Ovary (tissue), 7 donors: ENCODE measurements at regions not wholly inside any gene's neighbourhood (a gene's known extent, or its start where the extent isn't known, plus 50 kb on each side); places are given as distances from the start of the nearest gene placed in this dataset.

Experiments
- DNase-seq, 5 donors: peaks; one replicate each; pipeline ENCODE4 v3.0.0-alpha.2; 2019 to 2020
- H3K27ac ChIP-seq, 2 donors: fragments of 200-600 bp; one replicate each; pipeline versions ENCODE4 v1.5.1 to v1.8.0; 2019 to 2022
- H3K27me3 ChIP-seq: fragments of 200-600 bp; one replicate; pipeline ENCODE4 v1.8.0; 2022
- H3K36me3 ChIP-seq: fragments of 200-600 bp; sonication (generic); one replicate; pipeline ENCODE4 v1.5.1; 2019
- H3K4me1 ChIP-seq: one replicate; pipeline ENCODE4 v1.8.1; 2013; ENCODE audit warnings: mild to moderate bottlenecking, moderate library complexity; ENCODE audit not compliant: insufficient read depth
- H3K4me3 ChIP-seq: fragments of 200-600 bp; sonication (generic); one replicate; pipeline ENCODE4 v1.5.1; 2017
- H3K9me3 ChIP-seq, 2 donors: fragments of 200-600 bp in 1 of 2; sonication (generic) in 1 of 2; one replicate each; pipeline versions ENCODE4 v1.5.1 to v1.8.1; 2013 to 2019; ENCODE audit warnings: mild to moderate bottlenecking in 1 of 2, moderate library complexity in 1 of 2
- CTCF ChIP-seq, 3 donors: fragments of 450-650 bp in 2 of 3; fragments of 200-600 bp in 1 of 3; IDR thresholded peaks; one replicate each; pipeline versions ENCODE4 v1.5.1 to v1.8.0; 2016 to 2022; ENCODE audit warnings: antibody characterized with exemption in 3 of 3, mild to moderate bottlenecking in 1 of 3
- EP300 ChIP-seq: sonication (generic); formaldehyde crosslinking; IDR thresholded peaks from one replicate; pipeline ENCODE4 v1.6.1; 2017; ENCODE audit warnings: antibody characterized with exemption
- POLR2A ChIP-seq: fragments of 450-650 bp; IDR thresholded peaks from one replicate; pipeline ENCODE4 v1.6.1; 2017; ENCODE audit warnings: antibody characterized with exemption, mild to moderate bottlenecking, moderate library complexity
- WGBS, 3 donors: extraction: QIAGEN DNeasy Blood & Tissue Kit in 1 of 3; methylation state at CpG; one replicate each; pipeline versions ENCODE4 v1.1.5 to v1.1.7; 2013 to 2017; 5-methylcytosine and 5-hydroxymethylcytosine counted together
- intact Hi-C, 4 donors: fragments of 100-400 bp; cut with DNase I; formaldehyde crosslinking; loops; one replicate each; pipeline versions ENCODE4 v1.11.0 to v1.15.1; 2022 to 2023
- donor health status: DM: no; HTN: no; CAD: no; lungs with moderate emphysema.
- donor health status: DM: no; HTN: no; CAD: no.
- donor health status: Bipolar disorder and iron deficiency.
- donor health status: DM: no; HTN: no; CAD: no.
- donor health status: DM: yes; HTN: yes; CAD: no.

- H3K4me1 ChIP-seq = no peaks in the 10 kb centered on the region
- no peak overlapping the region for H3K27ac ChIP-seq
- intact Hi-C loops = no loop called here
- no peak for DNase-seq
- TF ChIP-seq POLR2A = no peak
- no peak for TF ChIP-seq EP300
- TF ChIP-seq CTCF (IDR thresholded peaks at IDR 0.05) = no peak
- H3K27me3 ChIP-seq = no peaks in the 10 kb centered on the region
- 53 to 58% (median 55%) methylated on average over 5 of the region's 5 CpGs for WGBS, 3 donors
- no peaks in the 10 kb centered on the region for H3K9me3 ChIP-seq
- no peak overlapping the region for H3K4me3 ChIP-seq
- no peaks in the 10 kb centered on the region for H3K36me3 ChIP-seq
These were observed 384.4 kb downstream of the FGF9 start for GRCh38 chr13:22055259-22055658.

DNA sequence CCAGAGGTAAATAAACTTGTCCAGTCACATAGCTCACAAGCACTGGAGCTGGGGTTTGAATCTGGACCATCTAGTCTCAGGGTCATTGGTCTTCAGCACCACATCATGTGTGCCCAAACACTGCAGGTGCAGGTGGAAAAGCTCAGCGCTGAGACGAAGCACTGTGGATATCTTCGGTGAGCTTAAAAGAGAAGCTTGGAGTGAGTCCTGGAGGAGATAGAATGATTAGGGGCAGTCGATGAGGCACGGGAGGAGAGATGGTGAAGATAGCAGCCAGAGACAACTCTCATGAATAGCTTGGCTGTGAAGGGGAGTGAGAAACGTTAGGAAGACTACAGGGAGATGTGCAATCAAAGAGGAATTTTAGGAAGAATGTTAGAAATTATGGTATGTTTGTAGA lies 389.3 kb downstream of the FGF9 start:
- no peak for DNase-seq
- no peak for TF ChIP-seq CTCF (IDR thresholded peaks at IDR 0.05)
- TF ChIP-seq EP300 = no peak
- TF ChIP-seq POLR2A = no peak
- intact Hi-C loops = no loop called here
- Histone ChIP-seq H3K36me3 (no peaks in the 10 kb centered on the region), H3K27ac (no peak overlapping the region), H3K4me3 (no peak overlapping the region), H3K9me3 (no peaks in the 10 kb centered on the region), H3K27me3 (no peaks in the 10 kb centered on the region), H3K4me1 (no peaks in the 10 kb centered on the region)
- 48 to 51% (median 50%) methylated on average over 6 of the region's 6 CpGs for WGBS, 3 donors

- 84 to 93% (median 84%) methylated on average over 8 of the region's 8 CpGs for WGBS, 3 donors
- Histone ChIP-seq H3K9me3 (no peaks in the 10 kb centered on the region), H3K4me1 (no peaks in the 10 kb centered on the region), H3K4me3 (no peak overlapping the region), H3K27me3 (no peaks in the 10 kb centered on the region), H3K27ac (no peak overlapping the region), H3K36me3 (no peaks in the 10 kb centered on the region)
- no peak for TF ChIP-seq POLR2A
- TF ChIP-seq CTCF (IDR thresholded peaks at IDR 0.05) = no peak
- DNase-seq = no peak
- intact Hi-C loops = no loop called here
These were observed 390.5 kb downstream of the FGF9 start for GRCh38 chr13:22061371-22061805.

GRCh38 chr13:22061806-22062391 lies 391.0 kb downstream of the FGF9 start:
- WGBS, 3 donors = 47 to 58% (median 54%) methylated on average over 7 of the region's 7 CpGs
- no peak overlapping the region for H3K27ac ChIP-seq

More at GRCh38 chr13:22061806-22062391, 391.0 kb downstream of the FGF9 start:
- Histone ChIP-seq H3K36me3 (no peaks in the 10 kb centered on the region), H3K9me3 (no peaks in the 10 kb centered on the region), H3K27me3 (no peaks in the 10 kb centered on the region), H3K4me1 (no peaks in the 10 kb centered on the region), H3K4me3 (no peak overlapping the region)
- TF ChIP-seq CTCF (IDR thresholded peaks at IDR 0.05) (no peak), EP300 (no peak), POLR2A (no peak)
- intact Hi-C loops = no loop called here
- no peak for DNase-seq
